ENCODE measurements at regions not wholly inside any gene's neighbourhood (a gene's known extent, or its start where the extent isn't known, plus 50 kb on each side); places are given as distances from the start of the nearest gene placed in this dataset.

GRCh38 chr7:136055266-136055665 is 78.1 kb upstream of the MTPN start:
- DNase-seq = no peak

- no peak for DNase-seq
These were observed 76.7 kb upstream of the MTPN start for GRCh38 chr7:136053689-136054485.

GRCh38 chr7:136051203-136051928 is 74.2 kb upstream of the MTPN start:
- no peak for DNase-seq

- DNase-seq = no peak
These were observed 73.3 kb upstream of the MTPN start for GRCh38 chr7:136050462-136050847.

- DNase-seq = no peak
These were observed 72.8 kb upstream of the MTPN start for GRCh38 chr7:136049818-136050461.

- no peak for DNase-seq
These were observed 72.0 kb upstream of the MTPN start for GRCh38 chr7:136049117-136049516.

- DNase-seq = no peak
These were observed 69.4 kb upstream of the MTPN start for GRCh38 chr7:136046548-136046947.

- no peak for DNase-seq
These were observed 68.8 kb upstream of the MTPN start for GRCh38 chr7:136045992-136046391.

GRCh38 chr7:136045181-136045580 is 68.0 kb upstream of the MTPN start:
- DNase-seq = no peak

GRCh38 chr7:136039577-136040345 is 62.6 kb upstream of the MTPN start:
- DNase-seq = no peak

- no peak for DNase-seq
These were observed 59.2 kb upstream of the MTPN start for GRCh38 chr7:136036336-136036735.

- no peak for DNase-seq
These were observed 57.0 kb upstream of the MTPN start for GRCh38 chr7:136034132-136034531.

- no peak for DNase-seq
These were observed 56.4 kb upstream of the MTPN start for GRCh38 chr7:136033413-136034031.

GRCh38 chr7:136030867-136031318 is 53.7 kb upstream of the MTPN start:
- DNase-seq = no peak

- no peak for DNase-seq
These were observed 53.2 kb upstream of the MTPN start for GRCh38 chr7:136030330-136030729.

- DNase-seq = no peak
These were observed 50.0 kb upstream of the MTPN start for GRCh38 chr7:136027160-136027559.

All from activated naive CD4-positive, alpha-beta T cell (primary cell).